Epidermal melanocyte (primary cell): ENCODE measurements at regions not wholly inside any gene's neighbourhood (a gene's known extent, or its start where the extent isn't known, plus 50 kb on each side); places are given as distances from the start of the nearest gene placed in this dataset.
"Not testable (repeated sequence)": the region's sequence is repeated elsewhere in the genome, so short reads cannot be mapped to it uniquely, and the experiment has no call there.

Experiments used
- DNase-seq: peaks from one replicate; pipeline ENCODE4 v3.0.0; 2011; ENCODE audit warnings: low spot score; ENCODE audit not compliant: insufficient read length

DNA sequence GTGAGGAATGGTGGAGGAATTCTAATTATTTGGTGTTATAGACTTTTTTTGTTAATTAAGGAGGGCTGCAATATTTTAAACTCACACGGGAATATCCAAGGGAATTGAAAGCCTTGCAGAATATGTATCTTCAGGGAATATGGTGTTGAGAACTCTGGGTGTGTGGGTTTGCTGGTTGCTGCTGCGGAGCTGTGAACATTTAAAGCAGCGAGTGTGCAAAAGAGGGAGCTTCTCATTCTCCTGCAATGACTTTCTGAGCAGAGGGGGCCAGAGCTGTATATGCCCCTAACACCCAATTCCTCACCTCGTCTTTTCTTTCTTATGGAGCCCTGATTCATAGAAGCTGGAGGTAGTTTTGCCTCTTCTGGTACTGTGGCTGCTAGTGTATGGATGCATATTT lies 217.7 kb downstream of the HIPK3 start:
- no peak for DNase-seq

- DNase-seq, result no peak
Measured at GRCh38 chr11:33471541-33471940, 214.4 kb downstream of the HIPK3 start.

DNA sequence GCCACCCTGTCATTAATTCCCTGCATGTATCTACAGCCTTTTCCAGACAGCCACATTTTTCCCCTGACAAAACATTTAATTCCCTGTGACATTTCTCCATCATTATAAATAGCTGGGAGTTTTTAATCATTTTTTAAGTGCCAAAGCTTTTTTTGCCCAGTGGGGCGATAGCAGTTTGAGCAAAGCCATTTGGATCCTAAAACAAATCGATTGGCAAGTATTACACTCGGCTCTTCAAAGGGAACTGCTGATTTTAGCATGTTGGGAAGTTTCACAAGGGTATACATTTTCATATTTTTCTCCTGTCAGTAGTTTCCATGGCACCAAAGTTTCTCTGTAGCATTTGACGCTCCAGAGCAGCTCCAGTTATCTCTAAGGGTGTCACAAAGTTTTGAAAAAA lies 210.8 kb downstream of the HIPK3 start:
- no peak for DNase-seq

DNA sequence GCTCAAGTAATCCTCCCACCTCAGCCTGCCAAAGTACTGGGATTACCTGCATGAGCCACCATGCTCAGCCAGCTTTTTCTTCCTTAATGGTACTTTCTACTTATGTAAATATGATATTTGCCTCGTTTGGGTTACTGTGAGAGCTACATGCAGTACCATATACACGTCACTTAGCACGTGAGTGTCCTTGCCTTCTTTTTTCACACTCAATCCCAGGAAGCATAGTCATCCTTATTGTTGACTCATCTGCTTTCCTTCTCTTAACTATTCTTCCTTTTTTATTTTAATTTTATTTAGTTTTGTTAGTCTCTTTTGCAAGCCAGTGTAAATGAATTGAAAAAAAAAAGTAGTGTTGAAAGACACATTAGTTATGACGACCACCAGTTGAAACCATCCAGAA lies 205.9 kb downstream of the HIPK3 start:
- DNase-seq, result no peak

DNA sequence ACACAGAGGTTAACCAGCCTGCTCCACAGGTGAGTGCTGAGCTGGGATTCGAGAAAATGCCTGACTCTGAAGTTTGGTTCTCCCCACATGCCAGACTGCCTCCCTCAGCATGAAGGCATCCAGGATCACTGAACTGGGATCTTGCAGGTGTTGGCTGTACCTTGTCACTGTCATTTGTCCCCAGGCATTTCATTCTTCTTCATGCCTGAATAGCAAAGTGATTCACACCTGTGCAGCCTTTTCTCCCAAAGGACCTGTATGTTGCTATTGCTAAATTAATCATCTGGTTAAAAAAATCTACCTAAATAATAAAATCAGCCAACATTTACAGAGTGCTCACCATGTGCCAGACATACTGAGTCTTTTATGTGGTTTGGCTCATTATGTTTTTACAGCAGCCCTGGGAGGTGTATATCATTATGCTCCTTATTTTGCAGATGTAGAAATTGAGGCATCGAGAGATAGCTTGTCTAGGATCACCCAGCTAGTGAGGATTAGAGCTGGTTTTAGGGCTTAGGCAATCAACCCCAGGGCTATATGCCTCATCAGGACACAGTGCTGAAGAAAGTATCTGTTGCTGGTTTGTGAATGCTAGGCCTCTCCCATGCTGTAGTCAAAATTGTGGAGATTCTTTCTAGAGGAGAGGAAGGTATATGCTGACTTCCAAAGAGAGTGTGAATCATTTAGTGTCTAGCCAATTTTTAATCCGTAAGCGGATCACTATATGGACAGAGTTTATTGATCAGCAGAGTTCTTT lies 204.4 kb downstream of the HIPK3 start:
- DNase-seq, result no peak

DNA sequence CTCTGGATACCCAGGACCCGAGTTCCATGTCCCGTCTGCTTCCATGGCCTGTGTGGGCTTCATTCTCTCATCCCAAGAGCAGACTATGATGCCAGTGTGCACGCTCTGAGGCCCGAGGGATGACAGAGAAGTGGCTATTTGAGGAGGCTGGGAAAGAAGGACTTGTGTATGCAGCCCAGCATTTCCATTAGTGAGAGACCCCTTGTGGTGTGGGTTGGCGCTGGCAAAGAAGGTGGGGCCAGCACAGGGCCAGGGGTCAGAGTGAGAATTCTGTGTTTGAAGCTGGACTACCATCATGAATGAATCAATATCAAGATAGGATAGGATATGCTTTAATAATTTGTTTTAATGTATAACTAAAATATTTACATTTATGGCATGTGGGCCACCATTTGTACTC lies 200.8 kb downstream of the HIPK3 start:
- no peak for DNase-seq

DNA sequence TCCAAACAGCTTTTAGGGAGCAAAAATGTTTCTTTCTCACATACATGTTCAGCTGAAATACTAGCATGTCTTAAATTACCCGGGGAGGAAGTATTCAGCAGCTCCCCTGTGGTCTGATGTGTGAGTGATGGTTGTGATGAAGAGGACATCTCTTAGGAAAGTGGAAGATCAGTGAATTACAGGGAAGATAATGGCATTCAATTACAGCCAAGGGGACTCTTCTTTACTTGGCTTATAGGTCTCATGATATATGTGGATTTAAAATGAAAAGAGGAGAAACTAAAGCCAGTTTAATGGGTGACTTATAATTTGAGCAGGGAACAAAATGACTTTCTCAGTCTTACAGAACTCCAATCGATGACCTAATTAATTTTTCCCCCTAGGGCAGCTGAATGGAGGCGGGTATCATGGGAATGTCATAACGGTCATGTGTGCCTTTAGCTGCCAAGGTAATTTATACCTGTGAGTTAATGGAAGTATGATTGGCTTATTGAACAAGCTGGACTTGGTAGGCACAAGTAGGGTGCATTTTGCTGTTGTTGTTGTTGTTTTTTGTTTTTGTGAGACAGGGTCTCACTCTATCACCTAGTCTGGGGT lies 198.8 kb downstream of the HIPK3 start:
- DNase-seq, result no peak

DNA sequence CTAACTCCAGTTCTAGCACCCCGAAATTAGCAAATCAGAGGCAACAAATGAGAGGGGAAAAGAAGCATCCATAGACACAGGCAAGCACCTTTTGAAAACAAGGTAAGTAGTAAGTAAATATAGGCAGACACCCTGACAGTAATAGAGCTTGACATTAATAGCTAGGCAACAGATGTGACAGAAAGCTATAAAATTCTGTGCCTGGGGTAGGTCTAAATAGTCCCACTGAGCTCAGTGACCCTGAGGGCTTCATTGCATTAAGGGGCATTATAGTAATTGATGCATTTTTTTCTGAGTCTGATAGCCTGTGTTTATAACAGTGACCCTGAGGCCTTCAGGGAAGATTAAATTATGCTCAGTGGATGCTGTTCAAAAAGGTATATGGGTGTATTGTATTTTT lies 197.1 kb downstream of the HIPK3 start:
- DNase-seq, result no peak

DNA sequence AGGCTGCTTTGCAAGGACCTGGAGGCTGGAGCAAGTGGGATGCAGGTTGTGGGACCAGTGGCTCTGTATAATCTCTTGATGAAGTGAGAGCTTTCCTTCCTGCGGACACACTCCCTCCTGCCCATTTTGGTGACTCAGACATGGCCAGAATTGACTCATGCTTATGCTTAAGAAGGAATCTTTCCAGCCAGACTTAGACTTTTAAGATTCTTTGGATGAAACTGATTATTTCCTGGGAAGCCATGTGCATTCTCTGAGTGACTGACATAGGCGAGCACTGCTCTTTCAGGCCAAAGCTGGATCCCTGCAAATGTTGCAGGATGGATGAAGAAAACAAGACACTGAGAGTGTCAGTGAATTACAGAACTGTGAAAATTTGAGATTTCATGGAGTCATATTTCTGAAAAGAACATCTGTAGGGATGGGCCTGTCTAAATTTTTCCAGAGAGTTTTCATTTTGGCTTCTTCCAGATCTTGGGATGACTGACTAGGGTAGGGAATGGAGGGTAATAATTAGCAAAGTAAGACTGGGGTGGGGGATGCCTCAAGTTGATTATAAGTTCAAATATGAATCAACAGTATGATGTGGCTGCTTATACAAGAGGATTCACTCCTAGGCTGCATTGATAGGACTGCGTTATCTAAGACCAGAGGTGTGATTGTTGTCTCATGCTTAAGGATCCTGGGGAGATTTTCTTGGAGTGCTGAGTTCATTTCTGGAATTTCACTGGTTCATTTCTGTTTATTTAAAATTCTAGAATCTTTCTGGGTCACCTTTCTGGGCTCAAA lies 195.8 kb downstream of the HIPK3 start:
- DNase-seq, result peak; percentile 31

DNA sequence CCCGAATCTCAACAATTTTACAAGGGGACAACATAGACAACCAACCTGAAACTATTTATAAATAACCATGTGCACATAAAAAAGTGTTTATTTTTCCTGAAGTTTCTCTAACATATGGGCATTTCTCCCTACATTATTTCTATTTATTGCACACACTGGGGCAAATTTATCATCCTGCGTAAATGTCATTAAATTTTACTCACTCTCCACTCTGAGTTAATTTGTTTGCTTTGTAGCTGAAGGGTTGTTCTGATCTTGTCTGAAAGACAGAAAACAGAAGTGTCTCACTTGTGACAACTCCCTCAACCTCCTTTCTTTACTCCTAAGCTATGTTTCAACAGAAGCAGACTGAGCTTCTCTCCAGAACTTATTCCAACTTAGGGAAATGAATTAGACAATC lies 194.2 kb downstream of the HIPK3 start:
- no peak for DNase-seq

DNA sequence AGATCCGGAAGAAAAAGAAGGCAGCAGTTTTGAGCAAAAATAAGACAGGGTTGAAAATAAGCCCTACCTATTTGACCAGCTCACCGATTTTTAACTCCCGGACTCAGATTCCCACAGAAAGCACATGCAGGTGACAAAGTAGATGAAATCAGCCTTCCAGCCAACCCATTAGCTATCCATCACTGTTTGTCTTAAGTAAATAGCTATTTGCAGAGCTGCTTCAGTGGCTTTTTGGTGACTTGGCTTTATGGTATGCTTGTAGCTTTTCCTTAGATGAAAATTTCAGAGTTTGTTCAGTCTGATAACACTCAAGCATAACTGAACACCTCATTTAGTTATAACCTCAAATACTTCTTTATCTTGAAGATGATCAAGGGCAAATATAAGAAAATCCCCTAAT lies 192.6 kb downstream of the HIPK3 start:
- DNase-seq, result no peak

GRCh38 chr11:33448461-33449130 lies 191.4 kb downstream of the HIPK3 start:
- DNase-seq, result no peak

DNA sequence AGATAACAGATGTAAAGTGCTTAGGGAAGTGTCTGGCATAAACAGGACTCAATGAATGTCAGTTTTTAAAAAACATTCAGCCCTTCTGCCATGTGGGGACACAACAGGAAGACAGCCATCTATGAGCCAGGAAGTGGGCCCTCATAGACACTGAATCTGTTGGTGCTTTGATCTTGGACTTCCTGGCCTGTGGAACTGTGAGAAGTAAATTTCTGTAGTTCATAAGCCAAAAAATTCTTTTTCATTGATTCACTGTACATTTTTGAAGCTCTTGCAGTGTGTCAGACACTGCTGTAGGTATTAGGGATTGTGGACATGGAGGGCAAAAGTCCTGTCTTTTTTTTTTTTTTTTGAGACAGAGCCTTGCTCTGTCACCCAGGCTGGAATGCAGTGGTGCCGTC lies 188.6 kb downstream of the HIPK3 start:
- no peak for DNase-seq

GRCh38 chr11:33444835-33445594 lies 187.8 kb downstream of the HIPK3 start:
- DNase-seq, result no peak

DNA sequence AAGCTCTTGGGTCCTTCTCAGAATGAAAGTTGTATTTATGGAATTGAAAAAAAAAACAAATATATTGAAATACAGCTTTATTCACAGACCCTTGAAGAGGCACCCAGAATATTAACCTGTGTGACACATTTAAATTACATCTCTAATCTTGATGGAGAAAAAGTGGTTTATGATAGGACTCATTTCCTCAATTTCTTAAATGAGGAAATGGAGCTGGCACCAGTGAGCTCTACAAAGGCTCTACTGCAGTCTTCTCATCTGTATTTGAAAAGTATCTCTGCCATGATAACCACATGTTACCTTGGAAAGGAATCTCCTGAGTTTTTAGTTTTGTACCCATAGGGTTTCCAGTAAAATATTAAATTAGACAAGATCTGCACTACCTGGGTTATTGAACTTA lies 186.5 kb downstream of the HIPK3 start:
- DNase-seq, result no peak

- DNase-seq, result no peak
Measured at GRCh38 chr11:33438301-33438700, 181.1 kb downstream of the HIPK3 start.

- no peak for DNase-seq
Measured at GRCh38 chr11:33437529-33437928, 180.3 kb downstream of the HIPK3 start.

- no peak for DNase-seq
Measured at GRCh38 chr11:33435216-33435615, 178.0 kb downstream of the HIPK3 start.

DNA sequence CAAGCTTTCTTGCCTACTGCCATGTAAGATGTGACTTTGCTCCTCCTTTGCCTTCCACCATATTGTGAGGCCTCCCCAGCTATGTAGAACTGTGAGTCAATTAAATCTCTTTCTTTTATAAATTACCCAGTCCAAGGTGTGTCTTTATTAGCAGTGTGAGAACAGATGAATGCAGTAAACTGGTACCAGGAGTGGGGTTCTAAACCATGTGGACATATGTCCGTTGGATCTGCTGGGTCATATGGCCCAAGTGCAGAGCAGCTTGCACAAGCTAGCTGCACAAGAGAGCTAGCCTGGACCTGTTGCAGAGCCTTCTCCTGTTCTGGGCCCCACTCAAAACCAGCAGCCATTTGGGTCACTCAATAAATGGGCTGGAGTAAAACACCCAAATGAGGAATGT lies 177.1 kb downstream of the HIPK3 start:
- no peak for DNase-seq

GRCh38 chr11:33428435-33428834 lies 171.3 kb downstream of the HIPK3 start:
- not testable (repeated sequence) for DNase-seq

DNA sequence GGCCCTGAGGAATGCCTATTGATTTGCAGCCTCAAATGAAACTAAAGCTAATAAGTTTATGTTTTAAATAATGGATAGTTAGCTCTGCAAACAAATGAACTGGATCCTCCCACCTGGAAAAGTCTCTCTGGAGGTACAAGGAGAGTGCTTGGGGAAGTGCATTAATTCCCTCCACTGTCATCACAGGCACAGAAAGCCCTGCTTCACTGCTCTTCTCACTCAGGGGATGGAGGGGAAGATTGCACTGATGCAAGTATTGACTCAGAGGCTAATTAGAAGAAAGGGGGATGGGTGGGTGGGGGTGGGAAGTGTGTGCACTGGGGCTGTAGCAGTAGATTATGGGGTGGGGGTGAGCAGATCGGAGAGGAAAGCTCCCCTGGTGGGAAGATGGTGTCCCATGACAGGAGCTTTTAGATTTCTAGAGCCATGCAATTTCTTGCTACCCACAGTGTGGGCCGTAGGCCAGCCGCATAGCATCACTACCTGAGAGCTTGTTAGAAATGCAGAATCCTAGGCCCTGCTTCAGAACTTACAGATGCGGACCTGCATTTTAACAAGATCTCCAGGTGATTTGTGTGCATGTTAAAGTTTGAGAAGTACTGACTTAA lies 163.9 kb downstream of the HIPK3 start:
- DNase-seq, result no peak
